HT1080 (cell line): ENCODE measurements at regions not wholly inside any gene's neighbourhood (a gene's known extent, or its start where the extent isn't known, plus 50 kb on each side); places are given as distances from the start of the nearest gene placed in this dataset.
"Not testable (repeated sequence)": the region's sequence is repeated elsewhere in the genome, so short reads cannot be mapped to it uniquely, and the experiment has no call there.

Experiments used
- DNase-seq: peaks from one replicate; pipeline ENCODE4 v3.0.0-alpha.2; 2015; ENCODE audit warnings: low read depth

DNA sequence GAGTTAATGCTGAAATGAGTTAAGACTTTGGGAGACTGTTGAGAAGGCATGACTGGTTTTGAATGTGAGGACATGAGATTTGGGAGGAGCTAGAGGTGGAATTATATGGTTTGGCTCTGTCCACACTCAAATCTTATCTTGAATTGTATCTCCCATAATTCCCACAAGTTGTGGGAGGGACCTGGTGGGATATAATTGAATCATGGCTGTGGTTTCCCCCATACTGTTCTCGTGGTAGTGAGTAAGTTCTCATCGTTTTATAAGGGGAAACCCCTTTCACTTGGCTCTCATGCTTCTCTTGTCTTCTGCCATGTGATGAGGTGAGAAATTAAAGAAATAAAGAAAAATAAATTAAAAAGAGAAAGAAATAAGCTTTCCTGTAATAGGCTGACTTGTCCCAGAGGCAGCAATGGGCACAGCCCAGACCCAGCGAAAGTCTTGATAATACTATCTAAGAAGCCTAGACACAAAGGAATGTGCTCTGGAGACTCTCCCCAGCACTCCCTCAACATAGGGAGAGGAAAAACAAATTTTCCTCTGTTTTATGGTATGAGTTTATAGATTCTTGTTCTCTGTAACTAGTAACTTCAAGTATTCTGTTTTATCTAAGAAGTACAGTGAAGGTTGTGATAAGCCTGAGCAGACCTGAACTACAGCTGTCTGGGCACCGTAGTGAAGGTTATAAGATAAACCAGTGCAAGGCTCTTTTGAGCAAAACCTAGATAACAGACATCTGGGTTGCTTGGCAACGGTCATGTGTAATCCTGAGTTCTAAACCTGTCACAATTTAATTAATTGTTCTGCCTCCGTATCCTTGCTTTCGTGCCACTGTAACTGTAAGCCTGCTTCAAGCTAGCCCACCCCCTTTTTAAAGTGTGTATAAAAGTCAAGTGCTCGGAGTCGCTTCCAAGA is 88.9 kb upstream of the ECI2 start:
- DNase-seq: peak; percentile 47

DNA sequence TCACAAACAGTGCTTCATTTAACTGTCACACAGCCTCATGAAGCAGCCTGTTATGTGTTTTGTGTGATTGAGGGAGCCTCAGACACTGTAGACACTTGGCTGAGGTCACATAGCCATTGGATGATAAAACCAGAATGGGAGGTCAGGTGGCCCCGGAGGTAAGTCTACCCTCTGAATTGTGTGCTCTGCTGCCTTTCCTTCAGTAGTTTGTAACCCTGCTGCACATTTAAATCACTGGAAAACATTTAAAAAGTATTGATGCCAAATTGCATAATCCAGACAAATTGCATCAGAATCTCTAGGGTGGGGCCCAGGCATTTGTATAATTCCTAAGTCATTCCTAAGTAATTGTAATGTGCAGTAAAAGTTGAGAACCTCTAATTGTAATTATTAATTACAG is 85.2 kb upstream of the ECI2 start:
- DNase-seq: no peak

DNA sequence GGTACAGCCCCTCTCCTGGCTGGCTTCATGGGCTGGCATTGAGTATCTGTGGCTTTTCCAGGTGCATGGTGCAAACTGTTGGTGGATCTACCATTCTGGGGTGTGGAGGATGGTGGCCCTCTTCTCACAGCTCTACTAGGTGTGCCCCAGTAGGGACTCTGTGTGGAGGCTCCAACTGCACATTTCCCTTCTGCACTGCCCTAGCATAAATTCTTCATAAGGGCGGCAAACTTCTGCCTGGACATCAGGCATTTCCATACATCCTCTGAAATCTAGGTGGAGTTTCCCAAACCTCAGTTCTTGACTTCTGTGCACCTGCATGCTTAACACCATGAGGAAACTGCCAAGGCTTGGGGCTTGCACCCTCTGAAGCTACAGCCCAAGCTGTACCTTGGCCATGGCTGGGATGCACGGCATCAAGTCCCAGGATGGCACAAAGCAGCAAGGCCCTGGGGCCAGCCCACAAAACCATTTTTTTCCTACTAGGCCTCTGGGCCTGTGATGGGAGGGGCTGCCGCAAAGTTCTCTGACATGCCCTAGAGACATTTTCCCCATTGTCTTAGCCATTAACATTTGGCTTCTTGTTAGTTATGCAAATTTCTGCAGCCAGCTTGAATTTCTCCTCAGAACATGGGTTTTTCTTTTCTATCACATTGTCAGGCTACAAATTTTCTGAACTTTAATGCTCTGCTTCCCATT is 83.4 kb upstream of the ECI2 start:
- DNase-seq: not testable (repeated sequence)

DNA sequence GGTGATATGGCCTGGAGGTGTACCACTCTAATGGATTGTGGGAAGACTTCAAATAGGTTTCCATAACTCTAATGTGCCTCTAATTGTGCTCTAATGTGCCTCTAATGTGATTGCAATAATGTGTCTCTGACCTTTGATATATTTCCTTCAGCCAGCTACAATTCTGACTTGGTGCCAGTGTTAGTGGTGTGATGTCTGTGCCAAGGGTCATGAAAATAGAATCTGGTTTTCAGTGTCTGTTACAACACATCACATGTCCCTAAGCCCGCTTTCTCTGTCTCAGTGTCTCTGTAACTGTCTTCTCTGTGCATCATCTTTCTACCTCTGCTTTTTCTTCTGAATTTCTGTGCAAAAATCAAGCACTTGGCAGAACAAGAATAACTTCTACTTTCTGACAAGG is 77.2 kb upstream of the ECI2 start:
- DNase-seq: no peak

DNA sequence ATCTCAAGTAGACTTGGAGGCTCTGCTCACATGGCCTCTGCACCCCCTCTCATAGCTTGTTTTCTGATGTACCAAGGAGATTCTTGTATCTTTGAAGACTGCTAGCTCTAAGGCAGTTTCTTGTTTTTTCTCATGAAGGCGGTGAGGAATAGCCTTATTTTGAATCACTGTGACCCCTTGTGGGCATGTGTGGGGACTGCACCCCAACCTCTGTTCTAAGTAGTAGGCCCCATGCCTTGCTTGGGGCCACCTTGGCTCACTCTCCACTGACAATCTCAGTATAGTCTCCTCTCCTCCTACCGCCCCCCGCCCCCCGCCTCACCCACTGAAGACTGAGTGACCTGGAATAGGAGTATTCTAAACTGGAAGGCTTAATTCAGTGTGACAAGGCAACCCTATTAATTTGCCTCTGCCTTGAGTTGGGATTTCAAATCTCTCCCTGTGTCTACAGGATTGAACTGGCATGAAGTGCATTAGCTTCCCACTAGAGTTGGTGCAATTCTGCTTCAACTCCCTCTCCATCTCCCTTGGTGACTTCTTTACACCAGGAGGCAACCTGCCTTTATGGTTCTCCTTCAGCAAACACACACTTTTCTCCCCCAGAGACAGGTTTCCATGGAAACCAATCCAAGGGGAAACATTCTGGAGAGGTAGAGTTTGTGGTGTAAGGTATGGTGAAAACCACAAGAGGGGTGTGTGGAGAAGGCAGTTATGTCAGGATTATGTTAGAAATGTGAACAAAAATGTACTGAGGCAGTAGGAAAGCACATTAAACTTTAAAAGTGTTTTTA is 75.4 kb upstream of the ECI2 start:
- peak; percentile 55 for DNase-seq

DNA sequence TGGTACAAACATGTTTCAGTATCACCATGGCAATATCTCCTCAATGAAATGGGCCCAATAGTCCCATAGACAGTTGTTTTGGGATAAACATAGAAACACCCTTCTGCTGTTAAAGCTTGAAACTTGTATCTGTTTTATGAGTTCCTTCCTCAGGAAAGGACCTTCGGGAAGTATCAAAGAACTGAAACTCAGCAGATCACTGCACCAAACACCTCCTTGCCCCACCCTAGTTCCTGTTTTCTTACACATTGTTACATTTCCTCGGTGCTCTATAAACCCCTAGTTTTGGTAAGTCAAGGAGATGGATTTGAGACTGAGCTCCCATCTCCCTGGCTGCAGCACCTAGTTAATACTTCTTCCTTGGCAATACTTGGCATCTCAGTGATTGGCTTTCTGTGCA is 73.8 kb upstream of the ECI2 start:
- no peak for DNase-seq

DNA sequence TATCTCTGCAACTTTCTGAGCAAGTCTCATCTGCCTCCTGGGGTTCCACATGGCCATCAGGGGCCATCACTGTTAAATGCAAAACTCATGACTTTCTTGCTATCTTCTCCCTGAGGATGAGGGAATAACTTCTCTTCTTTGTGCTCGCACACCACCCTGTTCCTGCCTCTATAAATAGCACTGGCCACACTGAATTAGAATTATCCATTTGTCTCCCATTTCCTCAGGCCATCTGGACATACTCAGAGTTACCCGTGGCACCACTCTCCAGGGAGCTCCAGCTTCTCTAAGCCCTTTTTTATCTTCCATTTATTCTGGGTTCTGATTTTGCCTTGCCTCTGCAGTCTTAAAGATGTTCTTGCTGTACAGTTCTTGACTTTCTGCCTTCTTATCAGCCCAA is 72.8 kb upstream of the ECI2 start:
- DNase-seq: no peak

DNA sequence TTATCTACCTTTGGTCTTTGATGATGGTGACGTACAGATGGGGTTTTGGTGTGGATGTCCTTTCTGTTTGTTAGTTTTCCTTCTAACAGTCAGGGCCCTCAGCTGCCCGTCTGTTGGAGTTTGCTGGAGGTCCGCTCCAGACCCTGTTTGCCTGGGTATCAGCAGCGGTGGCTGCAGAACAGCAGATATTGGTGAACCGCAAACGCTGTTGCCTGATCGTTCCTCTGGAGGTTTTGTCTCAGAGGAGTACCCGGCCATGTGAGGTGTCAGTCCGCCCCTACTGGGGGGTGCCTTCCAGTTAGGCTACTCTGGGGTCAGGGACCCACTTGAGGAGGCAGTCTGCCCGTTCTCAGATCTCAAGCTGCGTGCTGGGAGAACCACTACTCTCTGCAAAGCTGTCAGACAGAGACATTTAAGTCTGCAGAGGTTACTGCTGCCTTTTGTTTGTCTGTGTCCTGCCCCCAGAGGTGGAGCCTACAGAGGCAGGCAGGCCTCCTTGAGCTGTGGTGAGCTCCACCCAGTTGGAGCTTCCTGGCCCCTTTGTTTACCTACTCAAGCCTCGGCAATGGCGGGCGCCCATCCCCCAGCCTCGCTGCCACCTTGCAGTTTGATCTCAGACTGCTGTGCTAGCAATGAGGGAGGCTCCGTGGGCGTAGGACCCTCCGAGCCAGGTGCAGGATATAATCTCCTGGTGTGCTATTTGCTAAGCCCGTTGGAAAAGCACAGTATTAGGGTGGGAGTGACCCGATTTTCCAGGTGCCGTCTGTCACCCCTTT is 68.5 kb upstream of the ECI2 start:
- not testable (repeated sequence) for DNase-seq

DNA sequence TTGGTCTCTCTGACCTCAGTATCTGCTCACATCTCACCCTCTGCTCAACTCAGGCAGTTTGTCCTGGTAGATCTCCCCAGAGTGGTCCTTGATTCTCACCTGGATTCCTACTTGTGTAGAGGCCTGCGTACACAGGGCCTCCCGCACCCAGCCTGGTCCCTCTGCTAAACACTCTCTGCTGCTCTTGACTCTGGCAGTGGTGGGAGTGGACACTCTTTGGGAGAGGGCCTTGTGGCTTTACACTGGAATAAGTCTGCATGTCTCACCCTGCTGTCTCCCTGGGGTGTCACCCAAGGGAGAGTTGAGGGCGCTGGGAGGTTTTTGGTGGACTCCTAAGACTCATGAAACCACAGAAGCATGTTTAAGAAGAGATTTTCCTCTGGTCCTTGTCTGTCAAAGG is 57.3 kb upstream of the ECI2 start:
- DNase-seq: no peak

DNA sequence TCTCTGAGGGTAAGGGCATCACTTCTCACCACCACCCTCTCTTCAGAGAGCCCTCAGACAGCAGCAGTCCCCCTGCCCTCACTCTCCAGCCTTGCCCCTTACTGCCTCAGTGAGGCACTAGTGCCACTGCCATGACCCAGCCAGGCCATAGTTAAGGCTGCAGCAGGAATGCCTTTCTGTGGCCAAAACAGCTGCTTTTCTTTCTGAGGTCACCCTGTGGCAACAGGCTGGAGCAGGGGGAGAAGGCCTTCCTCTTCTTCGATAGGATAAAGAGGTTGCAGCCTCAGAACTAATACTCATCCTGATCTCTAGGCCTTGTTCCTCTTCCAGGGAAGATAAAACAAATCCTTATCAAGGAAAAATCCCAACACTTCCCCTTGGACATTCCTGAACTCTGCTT is 56.8 kb upstream of the ECI2 start:
- DNase-seq: no peak

DNA sequence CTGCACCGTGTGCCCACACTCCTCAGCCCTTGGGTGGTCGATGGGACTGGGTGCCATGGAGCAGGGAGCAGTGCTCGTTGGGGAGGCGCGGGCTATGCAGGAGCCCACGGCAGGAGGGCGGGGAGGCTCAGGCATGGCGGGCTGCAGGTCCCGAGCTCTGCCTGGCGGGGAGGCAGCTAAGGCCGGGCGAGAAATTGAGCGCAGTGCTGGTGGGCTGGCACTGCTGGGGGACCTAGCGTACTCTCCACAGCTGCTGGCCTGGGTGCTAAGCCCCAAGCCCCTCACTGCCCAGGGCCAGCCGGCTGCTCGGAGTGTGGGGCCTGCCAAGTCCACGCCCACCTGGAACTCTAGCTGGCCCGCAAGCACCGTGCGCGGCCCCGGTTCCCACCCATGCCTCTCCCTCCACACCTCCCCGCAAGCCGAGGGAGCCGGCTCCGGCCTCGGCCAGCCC is 55.9 kb upstream of the ECI2 start:
- DNase-seq: no peak

DNA sequence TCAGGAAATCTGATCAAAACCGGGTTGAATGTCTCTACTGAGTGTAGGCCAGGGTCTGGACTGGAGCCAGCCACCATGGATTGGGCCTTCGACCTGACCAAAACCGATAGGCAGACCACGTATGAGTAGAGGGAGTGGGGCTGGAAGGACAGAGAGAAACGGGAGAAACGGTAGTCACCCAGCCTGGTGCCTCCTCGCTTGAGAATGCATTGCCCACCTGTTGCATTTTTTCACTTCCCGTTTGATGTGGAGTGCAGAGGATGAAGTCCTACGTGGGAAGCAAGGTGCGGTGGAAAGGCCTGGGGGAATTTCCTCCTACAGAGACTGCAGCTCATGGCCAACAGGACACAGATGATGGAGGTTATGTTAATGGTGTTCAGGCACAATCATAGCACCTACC is 53.9 kb upstream of the ECI2 start:
- DNase-seq: no peak

DNA sequence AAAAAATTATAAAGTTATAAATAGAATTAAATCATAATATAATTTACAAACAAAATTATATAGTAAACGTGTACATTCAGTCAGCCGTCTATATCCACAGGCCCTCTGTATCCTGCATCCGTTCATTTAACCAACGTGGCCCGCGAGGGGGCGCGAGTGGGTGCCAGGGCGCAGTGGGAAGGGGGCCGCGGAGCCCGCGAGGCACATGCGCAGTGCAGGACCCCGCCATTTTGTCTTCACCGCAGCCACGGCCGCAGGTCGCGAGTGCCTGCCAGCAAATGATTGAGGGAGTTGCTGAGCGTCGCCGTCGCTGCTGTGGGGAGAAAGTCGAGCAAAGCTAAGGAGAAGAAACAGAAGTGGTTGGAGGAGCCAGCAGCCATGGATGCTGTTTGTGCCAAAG is 53.4 kb upstream of the ECI2 start:
- DNase-seq: no peak

DNA sequence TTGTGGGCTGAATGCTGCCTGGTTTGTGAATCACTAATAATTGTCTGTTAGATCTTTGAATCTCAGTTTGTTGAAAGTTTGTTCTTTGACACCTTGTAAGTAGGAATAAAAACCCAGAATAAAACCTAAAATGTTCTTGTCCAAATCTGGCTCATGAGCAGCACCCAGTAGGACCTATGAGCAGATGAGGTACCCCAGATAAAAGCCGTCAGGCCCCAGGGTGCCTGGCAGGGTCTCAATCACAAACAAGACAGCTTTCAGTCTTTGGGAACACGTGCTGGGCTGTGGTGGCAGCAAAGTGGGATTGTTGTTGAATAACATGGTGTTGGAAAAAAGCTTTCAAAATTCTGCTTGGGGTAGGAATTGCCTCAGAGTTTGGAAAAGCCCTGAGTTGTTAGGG is 52.1 kb upstream of the ECI2 start:
- no peak for DNase-seq

DNA sequence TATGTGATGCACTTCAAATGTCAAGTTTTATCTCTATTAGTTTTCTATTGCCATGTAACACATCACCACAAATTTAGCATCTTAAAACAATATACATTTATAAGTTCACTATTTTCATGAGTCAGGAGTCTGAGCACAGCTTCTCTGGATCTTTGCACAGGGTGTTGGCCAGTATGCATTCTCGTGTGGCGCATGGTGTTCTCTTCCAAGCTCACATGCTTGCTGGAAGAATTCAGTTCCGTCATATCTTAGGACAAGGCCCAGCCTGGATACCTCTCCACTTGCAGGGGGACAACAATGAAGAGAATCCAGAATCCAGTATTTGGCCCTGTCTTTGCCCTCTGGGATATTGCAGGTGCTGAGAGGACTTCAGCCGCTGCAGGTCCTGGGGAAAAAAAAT is 51.0 kb upstream of the ECI2 start:
- DNase-seq: no peak

DNA sequence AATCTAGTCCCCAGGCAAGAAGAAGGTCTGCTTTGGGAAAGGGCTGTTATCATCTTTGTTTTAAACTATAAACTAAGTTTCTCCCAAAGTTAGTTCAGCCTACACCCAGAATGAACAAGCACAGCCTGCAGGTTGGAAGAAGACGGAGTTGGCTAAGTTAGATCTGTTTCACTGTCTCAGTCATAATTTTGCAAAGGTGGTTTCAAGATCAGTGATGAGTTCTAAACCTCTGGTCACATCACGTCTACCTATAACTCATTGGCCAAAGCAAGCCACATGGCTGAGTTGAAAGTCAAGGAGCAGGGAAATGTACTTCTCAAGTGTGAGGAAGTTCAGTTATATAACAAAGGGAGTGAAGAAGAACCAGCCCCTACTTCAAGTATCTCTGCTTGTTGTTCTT is 50.5 kb upstream of the ECI2 start:
- DNase-seq: no peak

DNA sequence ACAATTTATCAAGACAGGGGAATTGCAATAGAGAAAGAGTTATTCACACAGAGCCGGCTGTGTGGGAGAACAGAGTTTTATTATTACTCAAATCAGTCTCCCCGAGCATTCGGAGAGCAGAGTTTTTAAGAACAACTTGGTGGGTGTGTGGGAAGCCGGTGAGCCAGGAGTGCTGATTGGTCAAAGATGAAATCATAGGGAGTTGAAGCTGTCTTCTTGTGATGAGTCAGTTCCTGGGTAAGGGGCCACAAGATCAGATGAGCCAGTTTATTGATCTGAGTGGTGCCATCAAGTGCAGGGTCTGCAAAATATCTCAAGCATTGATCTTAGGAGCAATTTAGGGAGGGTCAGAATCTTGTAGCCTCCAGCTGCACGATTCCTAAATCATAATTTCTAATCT is 50.0 kb upstream of the ECI2 start:
- DNase-seq: peak; percentile 26
